ENCODE measurements at regions not wholly inside any gene's neighbourhood (a gene's known extent, or its start where the extent isn't known, plus 50 kb on each side); places are given as distances from the start of the nearest gene placed in this dataset.

DNA sequence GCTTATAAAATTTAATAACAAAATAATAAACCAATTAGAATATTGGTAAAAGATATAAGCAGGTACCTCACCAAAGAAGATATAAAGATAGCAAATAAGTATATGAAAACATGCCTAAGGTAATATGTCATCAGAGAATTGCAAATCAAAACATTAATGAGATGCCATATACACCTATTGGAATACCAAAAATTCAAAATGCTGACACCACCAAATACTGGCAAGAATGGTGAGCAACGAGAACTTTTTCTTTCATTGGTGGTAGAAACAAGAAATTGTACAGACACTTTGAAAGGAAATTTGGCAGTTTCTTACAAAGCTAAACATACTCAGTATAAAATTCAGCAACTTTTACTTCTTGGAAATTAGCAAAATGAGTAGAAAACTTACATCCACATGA, 346.9 kb upstream of the ROBO1 start:
- TF ChIP-seq, protein P1, sequence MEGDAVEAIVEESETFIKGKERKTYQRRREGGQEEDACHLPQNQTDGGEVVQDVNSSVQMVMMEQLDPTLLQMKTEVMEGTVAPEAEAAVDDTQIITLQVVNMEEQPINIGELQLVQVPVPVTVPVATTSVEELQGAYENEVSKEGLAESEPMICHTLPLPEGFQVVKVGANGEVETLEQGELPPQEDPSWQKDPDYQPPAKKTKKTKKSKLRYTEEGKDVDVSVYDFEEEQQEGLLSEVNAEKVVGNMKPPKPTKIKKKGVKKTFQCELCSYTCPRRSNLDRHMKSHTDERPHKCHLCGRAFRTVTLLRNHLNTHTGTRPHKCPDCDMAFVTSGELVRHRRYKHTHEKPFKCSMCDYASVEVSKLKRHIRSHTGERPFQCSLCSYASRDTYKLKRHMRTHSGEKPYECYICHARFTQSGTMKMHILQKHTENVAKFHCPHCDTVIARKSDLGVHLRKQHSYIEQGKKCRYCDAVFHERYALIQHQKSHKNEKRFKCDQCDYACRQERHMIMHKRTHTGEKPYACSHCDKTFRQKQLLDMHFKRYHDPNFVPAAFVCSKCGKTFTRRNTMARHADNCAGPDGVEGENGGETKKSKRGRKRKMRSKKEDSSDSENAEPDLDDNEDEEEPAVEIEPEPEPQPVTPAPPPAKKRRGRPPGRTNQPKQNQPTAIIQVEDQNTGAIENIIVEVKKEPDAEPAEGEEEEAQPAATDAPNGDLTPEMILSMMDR (IDR thresholded peaks at IDR 0.05), result no peak
- no peak for TF ChIP-seq POLR2A (IDR thresholded peaks at IDR 0.05)

Data from testis (tissue), 2 donors.